ENCODE measurements at regions not wholly inside any gene's neighbourhood (a gene's known extent, or its start where the extent isn't known, plus 50 kb on each side); places are given as distances from the start of the nearest gene placed in this dataset.

- TF ChIP-seq CTCF (IDR thresholded peaks at IDR 0.05) (no peak), EZH2phosphoT487 (IDR thresholded peaks at IDR 0.05) (no peak)
These were observed 507.5 kb downstream of the SHQ1 start for GRCh38 chr3:72340476-72341379.
